HG03196 (cell line): ENCODE measurements at regions not wholly inside any gene's neighbourhood (a gene's known extent, or its start where the extent isn't known, plus 50 kb on each side); places are given as distances from the start of the nearest gene placed in this dataset.
A peak's percentile ranks its signal among the peaks of the same experiment; 100 is the strongest.

ENCODE experiments used
- ATAC-seq: cut with Tn5 transposase; IDR thresholded peaks from one replicate; pipeline ENCODE4 v1.9.1; 2021; ENCODE audit not compliant: unreplicated experiment

DNA sequence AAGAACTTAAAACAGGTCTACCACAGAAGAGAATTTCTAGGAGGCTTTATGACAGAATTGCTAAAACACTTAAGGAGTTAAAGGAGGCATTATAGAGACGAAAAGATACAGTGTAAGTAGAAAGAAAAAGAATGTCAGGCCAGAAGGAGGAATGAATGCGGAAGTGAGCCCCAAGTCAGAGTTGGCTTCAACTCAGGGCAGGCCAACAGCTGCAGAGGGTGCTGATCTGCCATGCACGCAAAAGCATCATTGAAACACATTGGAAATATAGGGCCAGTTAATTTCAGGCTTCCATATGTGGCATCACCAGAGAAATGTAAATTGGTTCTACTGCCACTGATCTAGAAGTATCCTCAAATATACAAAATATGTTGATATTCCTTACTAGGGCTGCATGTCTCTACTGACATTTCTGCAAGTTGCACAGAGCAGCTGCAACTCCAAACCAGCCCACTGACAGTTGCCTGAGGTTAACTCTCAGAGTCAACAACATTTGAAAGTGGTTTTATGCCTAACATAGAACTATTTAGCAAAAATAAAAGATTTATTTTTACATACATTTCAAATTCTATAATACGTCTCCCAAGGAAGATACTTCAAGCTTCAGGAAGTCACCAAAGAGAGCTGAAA, 324.1 kb downstream of the C11orf87 start:
- no peak for ATAC-seq

DNA sequence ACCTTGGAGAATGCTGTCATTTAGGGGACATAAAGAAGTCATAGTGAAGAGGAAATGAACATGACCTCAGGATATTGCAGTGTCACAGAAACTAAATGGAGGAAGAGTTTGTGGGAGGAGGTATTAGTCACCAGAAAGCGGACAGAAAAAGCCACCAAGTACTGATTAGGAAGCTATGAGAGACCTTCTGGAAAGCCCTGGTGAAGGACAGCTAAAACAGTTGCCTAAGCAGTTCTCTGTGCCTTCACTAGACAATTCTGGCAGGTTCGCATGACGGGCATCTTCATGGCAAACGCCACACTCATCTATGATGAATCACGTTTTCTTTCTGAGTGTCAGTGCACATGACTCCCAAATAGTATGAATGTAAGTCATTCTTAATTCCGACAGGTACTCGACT, 325.8 kb downstream of the C11orf87 start:
- ATAC-seq = peak; percentile 81

DNA sequence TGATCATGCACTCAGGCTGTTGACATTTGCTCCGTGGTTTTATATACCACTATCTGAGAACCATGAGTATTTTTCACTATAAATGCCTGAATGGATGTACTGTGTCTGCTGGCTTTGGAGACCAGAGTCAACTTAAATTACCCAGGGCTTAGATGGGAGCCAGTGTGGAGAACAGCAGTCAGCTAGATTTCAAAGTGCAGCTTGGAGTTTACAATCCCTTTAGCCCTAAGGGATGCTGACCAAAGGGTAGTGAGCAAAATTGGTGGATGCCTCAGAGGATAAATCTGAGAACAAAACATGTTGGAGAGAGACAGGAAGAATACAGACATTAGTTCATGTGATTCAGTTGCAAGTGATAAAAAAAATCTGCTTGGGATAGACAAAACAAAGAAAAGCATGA, 327.5 kb downstream of the C11orf87 start:
- no peak for ATAC-seq

DNA sequence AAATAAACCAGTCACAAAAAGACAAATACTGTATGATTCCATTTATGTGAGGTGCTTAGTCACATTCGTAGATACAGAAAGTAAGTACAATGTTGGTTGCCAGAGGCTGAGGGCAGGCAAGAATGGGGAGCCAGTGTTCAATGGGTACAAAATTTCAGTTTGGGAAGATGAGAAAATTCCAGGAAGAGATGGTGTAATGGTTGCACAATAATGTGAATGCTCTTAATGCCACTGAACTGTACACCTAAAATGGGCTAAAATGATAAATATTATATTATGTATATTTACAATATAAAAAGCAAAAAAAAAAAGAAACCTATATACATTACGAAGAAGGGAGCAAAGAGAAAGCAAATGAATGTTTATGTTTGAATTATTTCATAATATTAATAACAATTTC, 329.0 kb downstream of the C11orf87 start:
- ATAC-seq = no peak

DNA sequence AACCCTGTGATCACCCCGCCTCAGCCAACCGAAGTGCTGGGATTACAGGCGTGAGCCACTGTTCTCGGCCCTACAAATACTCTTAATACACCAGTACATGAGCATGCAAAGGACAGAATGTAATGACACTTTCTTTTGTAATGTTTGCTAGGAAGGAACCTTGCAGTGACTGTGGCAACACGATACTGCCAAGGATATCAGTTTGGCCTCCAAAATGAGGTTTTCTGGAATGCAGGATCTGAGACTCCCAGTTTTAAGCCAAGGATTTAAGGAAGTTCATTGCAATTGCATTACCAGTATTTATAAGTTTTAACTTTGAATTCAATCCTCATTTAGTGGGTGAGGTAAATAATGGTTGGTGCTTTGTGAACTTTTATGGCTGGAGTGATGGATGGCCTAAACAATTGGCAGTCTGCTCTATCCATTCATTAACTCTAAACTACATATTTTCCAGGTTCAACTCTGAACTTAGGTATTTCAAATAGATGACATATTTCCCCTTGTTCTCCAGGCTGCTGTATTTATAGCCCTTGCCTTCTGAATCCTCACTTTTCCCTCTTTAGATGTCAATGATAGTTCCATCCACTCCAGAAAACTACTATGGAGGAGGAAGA, 330.3 kb downstream of the C11orf87 start:
- ATAC-seq = no peak

DNA sequence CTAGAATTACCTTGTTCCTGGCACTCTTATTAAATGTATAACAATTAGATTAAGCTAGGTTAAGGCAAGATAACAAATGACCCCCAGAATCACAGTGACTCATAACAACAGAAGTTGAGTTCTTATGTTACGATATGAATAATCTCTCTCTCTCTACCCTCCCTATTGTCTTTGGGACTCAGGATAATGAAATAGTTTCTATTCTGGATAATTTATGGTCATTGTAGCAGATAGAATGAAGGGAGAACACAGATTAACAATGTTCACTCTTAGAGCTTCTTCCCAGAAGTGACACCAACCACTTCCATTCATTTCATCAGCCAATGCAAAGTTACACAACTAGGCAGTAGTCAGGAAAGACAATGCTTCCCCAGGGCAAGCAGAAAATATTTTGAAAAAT, 334.5 kb downstream of the C11orf87 start:
- ATAC-seq = no peak

DNA sequence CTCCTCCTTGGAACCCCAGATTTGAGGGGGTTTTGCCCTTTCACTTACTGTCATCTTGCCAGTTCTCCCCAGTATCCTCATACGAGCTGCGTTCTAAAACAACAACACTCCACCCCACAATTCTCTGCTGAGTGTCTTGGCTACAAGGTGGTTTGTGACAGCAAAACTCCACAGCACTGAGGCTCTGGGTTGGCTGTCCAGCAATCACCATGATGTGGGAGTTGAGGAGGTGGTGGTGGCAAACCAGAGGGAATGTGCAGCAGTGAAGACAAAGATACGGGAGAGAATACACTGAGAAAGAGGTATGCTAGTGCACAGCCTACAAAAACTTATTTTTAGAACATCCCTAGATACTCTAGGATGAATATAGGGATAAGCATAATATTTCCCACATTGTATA, 335.0 kb downstream of the C11orf87 start:
- ATAC-seq = no peak

DNA sequence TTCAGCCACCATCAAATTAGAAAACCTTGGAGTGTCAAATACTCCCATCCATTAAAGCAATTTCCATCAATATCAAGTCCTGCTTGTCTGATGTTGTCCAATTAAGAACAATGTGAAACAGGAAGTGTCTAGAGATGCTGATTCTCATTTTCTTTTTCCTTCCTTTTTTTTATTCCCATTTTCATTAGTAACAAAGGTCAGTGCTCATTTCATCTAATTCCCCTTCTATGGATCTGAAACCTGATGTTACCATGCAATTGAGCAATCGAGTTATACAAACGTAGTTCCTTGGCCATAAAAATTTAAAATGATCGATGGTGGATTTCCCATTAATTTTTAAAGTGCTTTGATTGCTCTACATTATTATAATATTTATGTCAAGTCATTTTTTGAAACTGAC, 330.6 kb upstream of the ZC3H12C start:
- no peak for ATAC-seq

DNA sequence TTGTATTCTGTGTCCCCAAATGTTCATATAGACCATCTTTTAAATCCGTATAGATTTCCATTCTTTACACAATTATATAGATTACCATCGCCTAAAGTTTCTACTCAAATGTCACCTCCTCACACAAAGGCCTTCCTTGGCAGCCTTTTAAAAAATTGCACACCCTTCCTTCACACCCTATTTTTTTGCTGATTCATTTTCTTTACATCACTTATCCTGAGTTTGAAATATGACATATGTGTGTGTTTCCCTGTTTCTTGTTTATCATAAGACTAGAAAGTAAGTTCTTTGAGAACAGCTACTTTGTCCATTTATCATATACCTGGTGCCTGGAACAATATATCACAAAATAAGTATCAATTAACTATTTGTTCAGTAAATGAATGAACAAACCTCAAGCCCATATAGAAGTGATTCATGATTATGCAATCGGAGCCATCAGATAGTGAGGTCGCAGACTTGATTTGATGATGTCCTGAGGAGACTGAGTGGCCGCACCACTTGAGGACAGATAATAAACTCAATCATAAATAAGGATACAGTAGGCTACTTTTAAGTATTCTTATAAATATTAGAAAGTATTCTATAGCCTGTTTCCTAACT, 327.4 kb upstream of the ZC3H12C start:
- ATAC-seq = no peak

DNA sequence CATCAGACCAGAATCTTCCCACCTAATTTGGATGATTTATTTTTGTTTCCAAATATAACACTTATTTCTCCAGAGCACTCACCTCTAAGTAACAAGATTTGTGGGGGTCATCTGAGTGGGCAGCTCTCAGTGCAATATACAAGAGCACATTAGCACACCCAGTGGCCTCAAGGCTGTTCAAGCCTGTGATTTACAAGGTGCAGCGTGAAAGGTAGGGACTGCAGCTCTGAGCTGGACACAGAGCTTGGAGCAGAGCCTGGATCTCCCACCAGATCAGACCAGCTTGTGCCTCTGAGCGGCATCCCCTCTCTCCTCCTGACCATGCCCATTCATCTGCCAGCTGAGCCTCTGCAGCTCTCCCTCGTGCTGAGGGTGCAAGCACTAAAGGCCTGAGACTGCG, 323.3 kb upstream of the ZC3H12C start:
- no peak for ATAC-seq

DNA sequence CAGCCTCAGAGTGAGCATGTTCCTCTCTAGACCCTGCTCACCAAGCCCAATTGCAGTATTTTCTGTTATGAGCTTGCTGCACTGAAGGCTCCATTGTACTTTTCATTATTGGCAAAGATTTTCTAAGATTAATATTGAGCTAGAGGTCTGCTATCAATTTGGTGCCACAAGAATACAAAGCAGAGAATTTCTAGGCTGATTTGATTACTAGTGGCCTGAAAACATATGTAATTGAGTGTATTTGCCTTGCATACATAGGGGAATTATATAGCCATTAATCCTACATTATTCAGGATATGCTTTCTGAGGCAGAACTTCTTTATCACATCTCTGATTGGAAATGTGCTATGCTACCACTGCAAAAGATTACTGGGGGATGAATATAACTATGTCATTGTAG, 322.9 kb upstream of the ZC3H12C start:
- no peak for ATAC-seq

DNA sequence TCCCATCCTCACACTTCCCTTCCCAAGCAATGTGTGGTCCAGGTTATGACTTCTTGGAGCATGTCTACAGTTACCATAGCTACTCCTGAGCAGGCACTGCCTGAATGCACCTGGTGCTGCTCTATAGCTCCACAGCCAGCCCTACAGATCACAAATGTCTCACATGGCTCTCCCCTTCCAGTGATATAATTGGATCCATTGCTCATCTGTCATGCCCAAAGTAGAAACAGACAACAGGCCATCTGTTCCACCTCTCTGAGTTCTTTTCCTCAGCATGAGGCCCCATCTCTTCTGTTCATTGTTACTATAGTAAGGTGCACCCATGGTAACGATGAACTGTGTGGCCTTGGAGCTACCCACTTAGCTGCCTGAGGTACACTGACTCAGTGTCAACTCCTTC, 320.3 kb upstream of the ZC3H12C start:
- ATAC-seq = no peak

DNA sequence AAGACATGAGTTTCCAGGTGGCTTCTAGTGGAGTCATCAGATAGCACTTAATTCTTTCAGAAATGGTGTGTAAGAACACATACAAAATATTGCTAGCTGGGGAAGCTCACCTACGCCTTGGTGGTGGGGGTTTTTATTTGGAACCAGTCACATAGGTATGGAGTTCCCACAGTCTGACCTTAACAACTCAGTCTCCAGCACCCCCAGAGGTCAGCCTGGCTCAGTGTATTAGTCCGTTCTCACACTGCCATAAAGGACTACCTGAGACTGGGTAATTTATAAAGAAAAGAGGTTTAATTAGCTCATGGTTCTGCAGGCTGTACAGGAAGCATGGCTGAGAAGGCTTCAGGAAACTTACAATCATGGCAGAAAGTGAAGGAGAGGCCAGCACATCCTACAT, 317.5 kb upstream of the ZC3H12C start:
- no peak for ATAC-seq

DNA sequence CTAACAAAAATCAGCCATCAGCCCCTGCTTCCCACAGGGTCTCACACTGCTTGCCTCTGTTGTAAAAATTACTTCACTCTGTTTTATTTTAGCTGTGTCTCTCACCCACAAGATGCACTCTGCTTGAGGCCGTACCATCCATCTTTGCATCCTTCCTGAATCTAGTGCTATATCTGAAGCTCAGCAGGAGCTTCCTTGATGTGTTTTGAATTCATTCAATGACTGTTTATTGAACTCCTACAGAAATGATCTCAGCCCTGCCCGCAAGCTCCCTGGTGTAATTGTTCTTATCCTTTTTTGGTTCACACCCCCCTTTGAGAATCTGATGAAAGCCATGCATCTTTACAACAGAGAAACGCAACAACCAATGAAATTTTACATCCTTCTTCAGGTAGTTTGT, 310.2 kb upstream of the ZC3H12C start:
- no peak for ATAC-seq

DNA sequence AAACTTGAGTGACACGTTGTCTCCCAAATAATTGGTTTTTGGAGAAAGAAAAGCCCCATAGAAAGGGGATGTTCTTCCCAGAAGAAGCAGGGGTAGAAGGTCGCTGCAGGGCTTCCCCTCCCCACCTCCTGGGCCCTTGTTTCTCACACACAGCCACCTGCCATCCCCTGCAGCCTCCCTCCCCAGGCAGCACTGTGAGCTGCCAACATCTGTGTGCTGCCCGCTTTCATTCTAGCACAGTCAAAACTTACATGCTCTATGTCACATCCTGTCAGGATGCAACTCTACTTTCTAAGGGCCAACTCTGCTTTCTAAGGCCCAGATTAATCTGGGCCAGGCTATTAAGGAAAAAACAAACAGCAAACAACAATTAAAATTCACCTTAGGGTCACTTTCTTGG, 309.4 kb upstream of the ZC3H12C start:
- peak; percentile 99 for ATAC-seq

DNA sequence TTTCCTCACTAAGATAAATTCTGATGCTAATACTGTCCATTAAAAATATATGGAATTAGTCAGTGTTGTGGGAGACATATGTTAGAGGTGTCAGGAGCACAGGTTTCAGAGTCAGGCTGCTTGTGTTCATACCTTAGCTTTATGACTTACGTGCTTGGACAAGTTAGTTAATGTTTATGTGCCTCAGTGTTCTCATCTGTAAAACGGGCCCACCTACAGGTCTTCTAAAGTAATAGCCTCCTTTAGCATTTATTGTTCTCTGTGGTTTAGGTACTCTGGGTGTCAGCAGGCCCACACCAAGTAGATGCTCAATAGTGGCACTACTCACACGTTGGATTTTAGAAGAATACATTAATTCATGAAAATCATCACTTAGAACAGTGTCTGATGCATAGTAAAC, 308.7 kb upstream of the ZC3H12C start:
- ATAC-seq = no peak

DNA sequence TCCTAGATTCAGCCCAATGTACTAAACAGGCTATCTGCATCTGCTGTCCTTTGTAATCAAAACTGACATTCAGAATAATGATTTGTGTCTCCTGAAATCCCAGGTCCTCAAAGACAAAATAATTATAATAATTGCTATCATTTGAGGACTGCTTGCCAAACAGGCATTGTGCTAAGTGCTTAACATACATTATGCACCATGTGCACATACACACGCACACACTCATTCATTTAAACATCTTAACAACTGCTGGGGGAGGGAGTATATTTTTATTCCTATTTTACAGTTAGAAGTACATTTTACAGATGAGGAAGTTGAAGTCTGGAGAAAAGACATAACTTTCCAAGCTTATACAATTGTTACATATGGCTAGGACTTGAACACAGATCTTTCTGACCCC, 308.0 kb upstream of the ZC3H12C start:
- no peak for ATAC-seq

DNA sequence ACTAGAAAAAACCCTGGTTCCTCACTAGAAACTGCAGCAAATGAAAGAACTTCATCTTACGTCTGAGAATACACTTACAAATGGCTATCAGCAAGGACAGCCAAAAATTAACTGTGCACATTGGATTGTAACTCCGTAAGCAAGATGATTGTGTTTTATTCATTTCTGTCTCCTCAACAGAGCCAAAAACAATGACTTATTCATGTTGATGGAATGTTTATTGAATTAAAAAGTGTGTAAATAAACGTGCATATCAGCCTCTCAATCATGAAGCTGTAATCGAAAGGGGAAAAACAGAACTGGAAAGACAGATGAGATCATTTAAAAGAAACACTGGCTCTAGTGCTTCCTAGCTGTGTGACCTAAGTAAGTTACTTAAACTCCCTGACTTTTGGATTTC, 307.5 kb upstream of the ZC3H12C start:
- ATAC-seq = no peak

DNA sequence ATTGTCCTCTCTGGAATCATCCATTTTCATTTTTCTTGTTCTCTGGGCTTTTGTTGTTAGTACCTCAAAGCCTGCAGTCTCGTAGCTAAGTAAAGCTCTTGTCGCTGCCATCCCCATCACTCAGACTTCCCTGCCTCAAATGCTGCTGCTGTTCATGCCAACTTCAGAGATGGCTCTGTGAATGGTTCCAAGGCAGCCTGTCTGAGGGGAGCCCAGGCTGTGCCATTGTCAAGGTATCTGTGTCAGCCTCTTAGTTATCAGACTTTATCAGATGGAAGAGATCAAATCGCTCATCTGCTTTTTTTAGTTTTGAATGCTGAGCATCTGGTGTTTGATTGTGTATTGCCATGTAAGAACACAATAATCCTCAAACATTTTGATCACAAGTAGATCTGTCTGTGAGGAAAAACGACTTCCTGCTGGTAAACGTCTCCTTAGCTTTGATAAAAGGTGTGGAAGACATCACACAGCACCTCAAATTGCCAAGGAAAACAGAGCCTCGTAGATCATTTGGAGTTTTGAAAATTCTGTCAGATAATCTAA, 304.2 kb upstream of the ZC3H12C start:
- no peak for ATAC-seq

DNA sequence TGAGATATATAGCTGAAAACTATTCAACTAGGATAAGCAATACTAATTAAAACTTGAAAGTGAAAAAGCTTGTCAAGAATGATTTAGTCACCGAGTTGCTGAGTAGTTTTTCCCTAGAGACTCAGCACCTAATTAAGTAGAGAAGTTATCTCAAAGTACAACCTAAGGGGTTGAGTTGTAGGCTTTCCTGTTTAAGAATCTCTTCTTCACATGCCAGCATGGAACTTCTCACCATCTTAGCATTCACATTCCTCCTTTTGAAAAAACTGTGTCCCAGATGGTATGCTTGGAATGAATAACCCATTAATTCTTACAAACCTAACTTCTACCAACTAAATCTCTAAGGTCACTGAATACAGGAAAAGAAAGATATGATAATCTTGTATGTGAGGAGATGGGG, 303.3 kb upstream of the ZC3H12C start:
- ATAC-seq = no peak

DNA sequence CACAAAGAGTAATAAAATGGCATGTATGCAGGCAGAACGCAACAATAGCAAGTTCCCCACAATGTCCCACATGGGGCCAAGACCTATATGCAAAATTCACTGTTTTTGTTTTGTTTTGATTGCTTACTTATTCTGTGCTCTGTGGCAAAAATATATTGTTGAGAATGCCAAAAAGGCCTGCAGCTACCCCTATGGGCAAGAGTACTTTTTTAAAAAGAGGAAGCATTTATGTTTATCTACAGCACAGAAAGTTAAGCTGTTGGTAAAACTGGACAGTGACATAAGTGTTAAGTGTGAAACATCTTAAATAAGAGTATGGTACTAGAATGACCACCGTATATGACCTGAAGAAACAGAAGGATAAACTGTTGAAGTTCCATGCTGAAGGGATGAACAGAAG, 301.9 kb upstream of the ZC3H12C start:
- ATAC-seq = no peak

DNA sequence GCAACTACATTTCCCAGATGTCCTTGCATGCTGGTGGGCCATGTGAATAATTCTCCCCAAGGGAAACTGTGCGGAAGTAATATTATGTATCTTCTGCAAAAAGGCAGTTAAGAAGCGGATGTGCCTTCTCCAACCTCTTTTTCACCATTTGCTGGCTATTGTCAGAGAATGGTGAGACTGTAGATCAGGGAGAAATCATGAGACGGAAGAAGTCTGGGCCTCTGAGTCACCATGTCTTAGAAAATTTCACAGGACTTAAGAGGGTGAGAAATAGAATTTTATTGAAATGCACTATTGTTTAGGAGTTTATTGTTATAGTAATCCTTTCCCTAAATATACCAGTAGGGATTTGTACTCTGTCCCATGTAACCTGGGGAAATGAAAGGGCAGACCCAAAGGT, 298.7 kb upstream of the ZC3H12C start:
- no peak for ATAC-seq

DNA sequence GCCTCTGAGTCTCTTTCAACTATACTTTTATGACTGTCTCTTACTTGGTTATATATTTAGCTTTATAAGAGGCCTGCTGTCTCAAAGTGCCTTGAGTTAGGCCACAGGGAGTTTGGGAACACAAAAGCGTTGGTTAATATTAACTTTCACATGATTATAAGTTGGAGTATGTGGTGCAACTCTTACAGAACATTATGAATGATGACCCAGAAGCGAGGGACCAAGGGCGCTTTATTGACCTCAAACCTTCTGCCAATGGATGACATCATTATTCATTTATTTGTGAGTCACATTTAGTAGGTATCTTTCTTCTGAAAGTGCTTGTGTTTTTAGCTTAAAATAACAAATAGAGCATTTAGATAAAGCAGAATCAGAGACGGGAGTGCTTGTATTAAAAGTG, 298.0 kb upstream of the ZC3H12C start:
- ATAC-seq = no peak
